Endothelial cell of umbilical vein (primary cell): ENCODE measurements at regions not wholly inside any gene's neighbourhood (a gene's known extent, or its start where the extent isn't known, plus 50 kb on each side); places are given as distances from the start of the nearest gene placed in this dataset.

Experiments
- EZH2 ChIP-seq: IDR thresholded peaks from 2 replicates; pipeline ENCODE4 v1.6.1; 2012; ENCODE audit warnings: borderline replicate concordance, low read depth, mild to moderate bottlenecking, moderate library complexity, low read length, inconsistent platforms; ENCODE audit not compliant: severe bottlenecking
- FOS ChIP-seq: IDR thresholded peaks from 2 replicates; pipeline ENCODE4 v1.6.1; 2011; ENCODE audit warnings: mild to moderate bottlenecking, low read length, moderate library complexity, borderline replicate concordance; ENCODE audit not compliant: insufficient read depth
- GATA2 ChIP-seq: IDR thresholded peaks from 2 replicates; pipeline ENCODE4 v1.7.0; 2011; ENCODE audit warnings: low read depth, mild to moderate bottlenecking, moderate library complexity, mixed read lengths, low read length; ENCODE audit not compliant: insufficient read length, insufficient read depth
- MAX ChIP-seq: IDR thresholded peaks from 2 replicates; pipeline ENCODE4 v1.6.1; 2011; ENCODE audit not compliant: insufficient read depth, insufficient read length
- MYC ChIP-seq: IDR thresholded peaks from one replicate; pipeline ENCODE4 v1.6.1; 2011; ENCODE audit warnings: mild to moderate bottlenecking, low read depth, low read length
- POLR2A ChIP-seq: IDR thresholded peaks from 2 replicates; pipeline ENCODE4 v1.6.1; 2012; ENCODE audit warnings: low read depth, mild to moderate bottlenecking, control low read depth, low read length
- POLR2AphosphoS5 ChIP-seq: IDR thresholded peaks from 2 replicates; pipeline ENCODE4 v1.6.1; 2012; ENCODE audit warnings: low read depth, mild to moderate bottlenecking, control low read depth, low read length, moderate library complexity; ENCODE audit not compliant: insufficient read depth
- TF ChIP-seq, protein P1 (sequence below), 2 donors: IDR thresholded peaks; 1 replicate in 1 of 2; 2 replicates in 1 of 2; pipeline ENCODE4 v1.5.1; 2011; ENCODE audit warnings: low read length in 2 of 2, mild to moderate bottlenecking in 2 of 2, moderate library complexity in 2 of 2, control low read depth in 1 of 2, inconsistent platforms in 1 of 2, low read depth in 1 of 2; ENCODE audit not compliant: insufficient read depth in 1 of 2; ENCODE audit errors: extremely low read depth in 1 of 2

GRCh38 chr7:51639661-51640334 lies 323.2 kb upstream of the COBL start:
- TF ChIP-seq, protein P1, sequence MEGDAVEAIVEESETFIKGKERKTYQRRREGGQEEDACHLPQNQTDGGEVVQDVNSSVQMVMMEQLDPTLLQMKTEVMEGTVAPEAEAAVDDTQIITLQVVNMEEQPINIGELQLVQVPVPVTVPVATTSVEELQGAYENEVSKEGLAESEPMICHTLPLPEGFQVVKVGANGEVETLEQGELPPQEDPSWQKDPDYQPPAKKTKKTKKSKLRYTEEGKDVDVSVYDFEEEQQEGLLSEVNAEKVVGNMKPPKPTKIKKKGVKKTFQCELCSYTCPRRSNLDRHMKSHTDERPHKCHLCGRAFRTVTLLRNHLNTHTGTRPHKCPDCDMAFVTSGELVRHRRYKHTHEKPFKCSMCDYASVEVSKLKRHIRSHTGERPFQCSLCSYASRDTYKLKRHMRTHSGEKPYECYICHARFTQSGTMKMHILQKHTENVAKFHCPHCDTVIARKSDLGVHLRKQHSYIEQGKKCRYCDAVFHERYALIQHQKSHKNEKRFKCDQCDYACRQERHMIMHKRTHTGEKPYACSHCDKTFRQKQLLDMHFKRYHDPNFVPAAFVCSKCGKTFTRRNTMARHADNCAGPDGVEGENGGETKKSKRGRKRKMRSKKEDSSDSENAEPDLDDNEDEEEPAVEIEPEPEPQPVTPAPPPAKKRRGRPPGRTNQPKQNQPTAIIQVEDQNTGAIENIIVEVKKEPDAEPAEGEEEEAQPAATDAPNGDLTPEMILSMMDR (IDR thresholded peaks at IDR 0.05; ENCODE audit: extremely low read depth in 1 of 2, insufficient read depth in 1 of 2, low read depth in 1 of 2, low read length in 2 of 2): no peak
- TF ChIP-seq POLR2AphosphoS5: no peak
- TF ChIP-seq POLR2A: no peak
- TF ChIP-seq MAX: no peak
- TF ChIP-seq MYC: no peak
- no peak for TF ChIP-seq EZH2
- TF ChIP-seq FOS: no peak
- TF ChIP-seq GATA2: no peak
